HG02840 (cell line): ENCODE measurements at regions not wholly inside any gene's neighbourhood (a gene's known extent, or its start where the extent isn't known, plus 50 kb on each side); places are given as distances from the start of the nearest gene placed in this dataset.
A peak's percentile ranks its signal among the peaks of the same experiment; 100 is the strongest.

ENCODE experiments used
- ATAC-seq: cut with Tn5 transposase; IDR thresholded peaks from one replicate; pipeline ENCODE4 v1.9.1; 2021; ENCODE audit warnings: mild to moderate bottlenecking, moderate library complexity, moderate number of reproducible peaks; ENCODE audit not compliant: unreplicated experiment, low FRiP score

DNA sequence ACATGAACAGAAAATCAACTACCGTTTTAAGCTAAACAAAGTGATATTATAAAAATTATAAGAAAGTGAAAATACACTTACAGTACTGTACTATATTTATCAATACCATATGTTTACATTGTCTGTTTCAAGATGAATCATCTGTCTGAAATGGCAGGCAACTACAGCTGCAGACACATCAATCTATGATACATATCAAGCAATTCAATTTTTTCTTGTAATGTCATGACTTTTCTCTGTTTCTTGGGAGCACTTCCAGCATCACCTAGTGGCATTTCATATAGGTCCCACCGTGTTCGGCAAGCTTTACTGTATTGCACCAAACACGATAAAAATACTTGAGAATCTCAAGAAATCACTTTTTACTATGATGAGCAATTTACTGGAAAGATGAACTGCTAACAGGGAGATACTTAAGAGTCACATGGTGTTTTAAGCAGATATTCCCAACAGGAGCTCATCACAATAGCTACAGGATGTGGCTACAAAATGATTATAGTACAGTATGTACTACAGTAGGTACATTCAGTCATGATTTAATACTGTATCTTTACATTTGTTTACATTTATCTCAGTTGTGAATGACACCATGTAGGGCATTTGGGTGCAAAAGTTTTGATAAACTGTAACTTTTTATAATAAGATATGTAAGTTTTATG is 207.4 kb downstream of the ADAM29 start:
- ATAC-seq: no peak

GRCh38 chr4:175127314-175127713 is 209.2 kb downstream of the ADAM29 start:
- ATAC-seq: no peak

GRCh38 chr4:175129797-175130196 is 211.6 kb downstream of the ADAM29 start:
- no peak for ATAC-seq

DNA sequence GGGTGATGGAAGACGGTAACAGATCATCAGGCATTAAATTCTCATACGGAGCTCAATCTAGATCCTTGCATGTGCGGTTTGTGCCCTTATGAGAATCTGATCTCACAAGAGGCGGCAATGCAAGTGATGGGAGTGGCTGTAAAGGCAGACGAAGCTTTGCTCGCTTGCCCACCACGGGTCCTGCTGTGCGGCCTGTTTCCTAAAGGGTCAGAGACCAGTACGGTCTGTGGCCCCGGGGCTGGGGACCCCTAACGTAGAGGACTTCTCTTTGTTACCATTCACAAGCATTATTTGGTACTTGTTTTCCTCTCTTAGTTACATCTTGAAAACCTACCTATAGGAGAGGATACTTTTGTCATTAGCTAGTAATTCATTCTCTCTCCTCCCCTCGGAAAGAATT is 221.0 kb downstream of the ADAM29 start:
- no peak for ATAC-seq

DNA sequence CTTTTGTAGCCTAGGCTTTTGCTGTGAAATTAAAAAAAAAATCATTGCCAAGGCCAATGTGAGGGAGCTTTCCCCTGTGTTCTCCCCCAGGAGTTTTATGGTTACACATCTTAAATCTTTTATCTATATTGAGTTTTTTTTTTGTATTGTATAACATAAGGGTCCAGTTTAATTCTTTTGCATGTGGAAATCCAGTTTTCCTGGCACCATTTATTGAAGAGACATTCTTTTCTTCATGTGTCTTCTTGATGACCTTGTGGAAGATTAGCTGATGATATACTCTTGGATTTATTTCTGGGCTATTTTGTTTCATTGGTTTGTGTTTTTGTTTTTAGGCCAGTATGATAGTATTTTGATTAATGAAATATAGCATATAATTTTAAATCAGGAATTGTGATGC is 225.0 kb downstream of the ADAM29 start:
- ATAC-seq: no peak

- no peak for ATAC-seq
Observed at GRCh38 chr4:175146799-175147198, 228.6 kb downstream of the ADAM29 start.

- ATAC-seq: no peak
Observed at GRCh38 chr4:175147233-175147632, 229.1 kb downstream of the ADAM29 start.

- no peak for ATAC-seq
Observed at GRCh38 chr4:175166020-175166419, 247.9 kb downstream of the ADAM29 start.

DNA sequence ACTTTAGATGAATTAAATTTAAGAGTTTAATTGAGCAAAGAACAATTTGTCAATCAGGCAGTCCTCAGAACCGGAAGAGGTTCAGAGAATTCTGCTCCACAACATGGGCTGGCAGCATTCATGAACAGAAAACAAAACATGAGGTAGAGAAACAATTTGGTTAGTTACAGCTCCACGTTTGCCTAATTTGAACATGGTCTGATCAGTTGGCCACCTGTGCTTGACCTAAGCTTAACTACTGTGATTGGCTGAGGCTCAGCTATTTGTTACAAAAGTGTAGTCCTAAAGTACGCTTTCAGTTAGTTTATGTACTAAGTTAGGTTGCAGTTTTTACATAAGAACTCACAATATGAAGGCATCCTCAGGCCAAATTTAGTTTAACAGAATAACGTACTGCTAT is 258.6 kb downstream of the ADAM29 start:
- ATAC-seq: no peak

GRCh38 chr4:175190654-175191053 is 272.5 kb downstream of the ADAM29 start:
- ATAC-seq: no peak

DNA sequence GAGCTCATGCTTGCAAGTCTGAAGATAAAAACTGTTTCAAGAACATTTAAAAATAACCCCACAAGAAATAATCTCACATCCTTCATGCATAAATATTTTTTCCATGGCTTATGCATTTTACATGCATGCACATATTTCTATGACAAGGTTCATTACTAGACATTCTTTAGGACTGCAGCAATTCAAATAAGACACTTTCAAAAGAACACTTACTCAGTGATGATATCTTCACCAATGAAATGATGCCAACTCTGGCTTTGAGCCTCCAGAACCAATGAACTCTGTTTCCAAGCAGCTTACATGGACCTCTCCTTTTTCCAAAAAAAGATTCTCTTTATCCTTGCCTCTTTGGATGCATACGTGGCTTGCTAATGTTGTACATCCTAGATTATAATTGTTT is 279.9 kb downstream of the ADAM29 start:
- ATAC-seq: no peak

- no peak for ATAC-seq
Observed at GRCh38 chr4:175215208-175215607, 297.1 kb downstream of the ADAM29 start.

- ATAC-seq: no peak
Observed at GRCh38 chr4:175215657-175216056, 297.5 kb downstream of the ADAM29 start.

DNA sequence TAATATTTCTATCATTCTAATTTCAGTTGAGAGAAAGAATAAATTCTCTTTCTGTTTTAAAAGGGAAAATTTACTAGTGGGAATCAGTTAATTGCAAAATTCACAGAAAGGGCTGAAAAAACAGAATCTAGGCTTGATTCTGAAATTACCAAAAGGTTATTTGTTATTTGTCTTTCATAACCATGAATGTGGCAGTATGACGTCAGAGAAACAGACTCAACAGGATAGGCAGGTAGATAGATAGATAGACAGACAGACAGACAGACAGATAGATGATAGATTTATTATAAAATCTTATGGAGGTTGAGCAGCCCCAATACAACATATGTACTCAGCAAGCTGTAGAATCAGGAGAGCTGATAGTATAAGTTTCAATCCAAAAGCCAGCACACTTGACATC is 311.0 kb downstream of the ADAM29 start:
- ATAC-seq: no peak

DNA sequence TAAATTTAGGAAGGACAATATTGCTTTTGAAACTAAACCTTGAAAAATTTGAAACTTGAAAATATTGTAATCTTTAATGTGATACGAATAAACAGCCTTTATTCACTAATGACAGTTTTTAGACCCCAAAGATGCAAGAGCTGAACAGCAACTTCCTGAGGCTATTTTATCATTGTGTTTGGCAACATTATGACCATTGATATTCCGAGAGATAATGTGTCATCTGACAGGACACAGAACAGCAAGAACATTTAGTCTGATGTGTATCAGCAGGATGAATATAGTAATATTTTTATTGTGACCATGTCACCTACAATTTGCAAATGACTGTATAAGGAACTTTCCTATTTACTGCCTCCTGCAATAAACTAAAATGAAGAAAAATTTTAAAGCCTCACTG is 316.0 kb downstream of the ADAM29 start:
- no peak for ATAC-seq

DNA sequence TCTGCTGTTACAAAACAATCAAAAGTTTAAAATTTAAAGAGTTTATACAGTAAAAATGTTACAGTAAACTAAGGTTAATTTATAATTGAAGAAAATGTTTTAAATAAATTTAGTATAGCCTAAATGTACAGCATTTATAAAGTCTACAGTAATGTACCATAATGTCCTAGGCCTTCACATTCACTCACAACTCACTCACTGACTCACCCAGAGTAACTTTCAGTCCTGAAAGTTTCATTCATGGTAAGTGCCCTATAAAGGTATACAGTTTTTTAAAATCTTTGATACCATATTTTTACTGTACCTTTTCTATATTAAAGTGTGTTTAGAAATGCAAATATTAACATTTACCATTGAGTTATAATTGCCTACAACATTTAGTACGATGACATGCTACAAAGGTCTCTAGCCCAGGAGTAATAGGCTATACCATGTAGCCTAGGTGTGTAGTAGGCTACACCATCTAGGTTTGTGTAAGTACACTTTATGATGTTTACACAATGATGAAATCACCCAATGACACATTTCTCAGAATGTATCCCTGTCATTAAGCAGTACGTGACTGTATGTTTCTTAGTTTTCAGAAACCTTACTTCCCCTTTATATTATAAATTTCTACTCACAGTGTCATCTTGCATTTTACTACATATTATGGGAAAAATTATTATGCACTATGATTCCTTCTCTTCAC is 320.8 kb downstream of the ADAM29 start:
- no peak for ATAC-seq

- no peak for ATAC-seq
Observed at GRCh38 chr4:175246941-175247340, 328.8 kb downstream of the ADAM29 start.

DNA sequence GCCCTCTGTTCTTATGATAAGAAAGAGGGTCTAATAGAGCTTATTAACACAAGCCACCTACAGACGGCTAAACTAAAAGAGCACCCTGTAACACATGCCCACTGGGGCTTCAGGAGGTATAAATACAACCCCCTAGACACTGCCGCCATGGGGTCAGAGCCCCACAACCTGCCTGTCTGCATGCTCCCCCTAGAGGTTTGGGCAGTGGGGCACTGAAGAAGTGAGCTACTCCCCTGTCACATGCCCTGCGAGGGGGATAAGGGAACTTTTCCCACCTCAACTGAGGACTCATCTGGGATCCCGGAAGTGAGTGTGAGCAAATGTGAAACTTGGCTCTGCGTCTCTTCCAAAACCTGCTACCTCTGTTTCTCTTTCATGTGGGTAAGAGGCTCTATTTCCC is 334.5 kb downstream of the ADAM29 start:
- no peak for ATAC-seq

GRCh38 chr4:175253184-175253902 is 335.2 kb downstream of the ADAM29 start:
- ATAC-seq: no peak

DNA sequence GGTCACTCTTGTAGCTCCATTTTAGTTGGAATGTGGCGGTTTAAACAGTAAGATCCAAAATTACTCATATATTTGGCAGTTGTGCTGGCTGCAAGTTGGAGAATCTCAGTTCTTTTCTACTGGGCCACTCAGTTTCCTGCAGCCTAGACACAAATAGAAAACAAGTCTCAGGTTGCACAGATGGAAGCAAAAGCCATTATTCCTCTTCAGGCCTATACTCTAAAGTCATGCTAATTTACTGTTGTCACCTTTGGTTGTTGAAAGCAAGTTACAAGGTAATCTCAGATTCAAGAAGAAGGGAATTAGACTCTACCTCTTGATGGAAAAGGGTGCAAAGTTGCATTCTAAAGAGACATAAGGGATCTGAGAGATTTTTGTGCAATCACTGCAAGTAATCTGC is 345.4 kb downstream of the ADAM29 start:
- no peak for ATAC-seq

DNA sequence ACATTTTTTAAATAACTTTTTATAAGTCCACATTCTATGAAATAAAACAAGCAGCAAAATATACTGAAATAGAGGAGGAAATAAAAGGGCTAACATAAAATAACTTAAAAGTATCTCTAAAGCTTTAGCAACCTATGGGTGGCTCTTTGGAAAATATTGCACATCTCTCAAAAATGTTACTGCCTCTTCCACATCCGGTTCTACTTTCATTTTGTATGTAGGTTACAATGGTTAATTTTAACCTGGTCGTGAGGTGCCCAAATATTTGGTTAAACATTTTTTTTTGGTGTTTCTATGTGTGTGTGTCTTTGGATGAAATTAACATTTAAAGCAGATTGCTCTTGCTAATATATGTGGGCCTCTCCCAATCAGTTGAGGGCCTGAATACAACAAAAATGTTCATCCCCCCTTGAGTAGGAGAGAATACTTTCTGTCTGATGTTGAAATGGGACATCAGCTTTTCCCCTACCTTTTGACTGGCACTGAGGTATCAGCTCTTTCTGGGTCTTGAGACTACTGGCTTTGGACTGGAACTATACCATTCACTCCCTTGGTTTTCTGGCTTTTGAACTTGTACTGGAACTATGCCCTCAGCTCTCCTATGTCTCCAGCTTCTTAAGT is 353.0 kb downstream of the ADAM29 start:
- peak; percentile 83 for ATAC-seq
